PC-9 (cell line): ENCODE measurements at regions not wholly inside any gene's neighbourhood (a gene's known extent, or its start where the extent isn't known, plus 50 kb on each side); places are given as distances from the start of the nearest gene placed in this dataset.
"Not testable (repeated sequence)": the region's sequence is repeated elsewhere in the genome, so short reads cannot be mapped to it uniquely, and the experiment has no call there.

ENCODE experiments used
- BruUV-seq: library from RNA; stranded (reverse); fragments of 400-500 nt; replicated peaks from 2 replicates; lab custom pipeline; 2021; lab: Mats Ljungman, UMichigan
- CTCF ChIA-PET: fragments of 300-600 bp; sonication (Branson Sonifier 250); formaldehyde crosslinking; loops from one replicate; lab custom pipeline; 2022; ENCODE audit warnings: antibody characterized with exemption; lab: Charles Lee
- POLR2A ChIA-PET: fragments of 300-600 bp; sonication (Branson Sonifier 250); formaldehyde crosslinking; loops from one replicate; lab custom pipeline; 2022; ENCODE audit warnings: antibody characterized with exemption; ENCODE audit not compliant: unreplicated experiment; lab: Charles Lee
- DNase-seq, 2 experiments: peaks; one replicate each; pipeline versions ENCODE4 v3.0.0 to v3.0.0-alpha.2; 2015 to 2022; ENCODE audit warnings: mixed read lengths in 1 of 2
- H2AFZ ChIP-seq: fragments of 200-600 bp; sonication (generic); 2 replicates; pipeline ENCODE4 v1.8.1; 2017; ENCODE audit warnings: antibody characterized with exemption
- H3F3A ChIP-seq: fragments of 200-600 bp; sonication (generic); 2 replicates; pipeline ENCODE4 v1.8.1; 2017; ENCODE audit warnings: antibody characterized with exemption, mild to moderate bottlenecking, low read depth; ENCODE audit not compliant: insufficient read depth
- H3K27ac ChIP-seq: fragments of 200-600 bp; sonication (generic); 2 replicates; pipeline ENCODE4 v1.6.1; 2016; ENCODE audit warnings: mixed run types
- H3K27me3 ChIP-seq: fragments of 200-600 bp; sonication (generic); 2 replicates; pipeline ENCODE4 v1.6.1; 2016; ENCODE audit warnings: low read depth, mixed run types; ENCODE audit not compliant: insufficient read depth
- H3K36me3 ChIP-seq: fragments of 200-600 bp; sonication (generic); 2 replicates; pipeline ENCODE4 v1.6.1; 2016; ENCODE audit warnings: low read depth, mixed run types
- H3K4me1 ChIP-seq: fragments of 200-600 bp; sonication (generic); replicated peaks from 2 replicates; pipeline ENCODE4 v1.6.1; 2016; ENCODE audit warnings: mixed run types; ENCODE audit not compliant: insufficient read depth
- H3K4me2 ChIP-seq: fragments of 200-600 bp; sonication (generic); 2 replicates; pipeline ENCODE4 v1.6.1; 2017; ENCODE audit warnings: mixed run types
- H3K4me3 ChIP-seq: fragments of 200-600 bp; sonication (generic); 2 replicates; pipeline ENCODE4 v1.6.1; 2016; ENCODE audit warnings: mixed run types
- H3K79me2 ChIP-seq: fragments of 200-600 bp; sonication (generic); 2 replicates; pipeline ENCODE4 v1.6.1; 2017; ENCODE audit warnings: low read depth, mixed run types
- H3K9me2 ChIP-seq: fragments of 200-600 bp; sonication (generic); 2 replicates; pipeline ENCODE4 v1.8.1; 2017; ENCODE audit warnings: mild to moderate bottlenecking; ENCODE audit not compliant: insufficient read depth
- H3K9me3 ChIP-seq: fragments of 200-600 bp; sonication (generic); 2 replicates; pipeline ENCODE4 v1.8.1; 2016; ENCODE audit warnings: low read depth; ENCODE audit not compliant: insufficient read depth
- H4K20me1 ChIP-seq: fragments of 200-600 bp; sonication (generic); 2 replicates; pipeline ENCODE4 v1.8.1; 2017; ENCODE audit not compliant: insufficient read depth
- EZH2 ChIP-seq: fragments of 200-600 bp; sonication (generic); IDR thresholded peaks from 2 replicates; pipeline ENCODE4 v1.8.0; 2017; ENCODE audit warnings: antibody characterized with exemption, low read depth
- intact Hi-C: fragments of 100-400 bp; cut with micrococcal nuclease; formaldehyde crosslinking; loops from one replicate; pipeline ENCODE4 v1.10.0; 2022; ENCODE audit not compliant: unreplicated experiment
- TF ChIP-seq, protein P1 (sequence below): fragments of 200-600 bp; sonication (generic); conservative IDR thresholded peaks from 2 replicates; pipeline ENCODE4 v1.6.1; 2017; ENCODE audit warnings: mixed run types, antibody characterized with exemption, mild to moderate bottlenecking, moderate library complexity

DNA sequence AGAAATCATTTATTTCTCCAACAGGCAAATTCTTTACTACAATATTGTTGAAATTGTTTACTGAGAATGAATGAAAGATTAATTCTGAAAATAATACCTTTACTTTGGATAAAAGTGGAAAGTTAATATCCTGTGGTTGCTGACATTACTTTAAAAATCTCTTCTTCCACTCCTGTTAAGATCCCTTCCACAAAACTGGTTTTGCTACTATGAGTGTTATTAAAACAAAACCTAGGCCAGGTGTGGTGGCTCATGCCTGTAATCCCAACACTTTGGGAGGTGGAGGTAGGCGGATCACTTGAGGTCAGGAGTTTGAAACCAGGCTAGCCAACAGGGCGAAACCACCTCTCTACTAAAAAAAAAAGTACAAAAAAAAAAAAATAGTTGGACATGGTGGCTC is 123.9 kb upstream of the CCDC150 start:
- no peak overlapping the region for H3K27ac ChIP-seq
- intact Hi-C loops, result no loop called here
- H3K27me3 ChIP-seq, result no peaks in the 10 kb centered on the region
- no peak overlapping the region for H3K4me3 ChIP-seq
- no peak overlapping the region for H3K4me2 ChIP-seq
- TF ChIP-seq, protein P1, sequence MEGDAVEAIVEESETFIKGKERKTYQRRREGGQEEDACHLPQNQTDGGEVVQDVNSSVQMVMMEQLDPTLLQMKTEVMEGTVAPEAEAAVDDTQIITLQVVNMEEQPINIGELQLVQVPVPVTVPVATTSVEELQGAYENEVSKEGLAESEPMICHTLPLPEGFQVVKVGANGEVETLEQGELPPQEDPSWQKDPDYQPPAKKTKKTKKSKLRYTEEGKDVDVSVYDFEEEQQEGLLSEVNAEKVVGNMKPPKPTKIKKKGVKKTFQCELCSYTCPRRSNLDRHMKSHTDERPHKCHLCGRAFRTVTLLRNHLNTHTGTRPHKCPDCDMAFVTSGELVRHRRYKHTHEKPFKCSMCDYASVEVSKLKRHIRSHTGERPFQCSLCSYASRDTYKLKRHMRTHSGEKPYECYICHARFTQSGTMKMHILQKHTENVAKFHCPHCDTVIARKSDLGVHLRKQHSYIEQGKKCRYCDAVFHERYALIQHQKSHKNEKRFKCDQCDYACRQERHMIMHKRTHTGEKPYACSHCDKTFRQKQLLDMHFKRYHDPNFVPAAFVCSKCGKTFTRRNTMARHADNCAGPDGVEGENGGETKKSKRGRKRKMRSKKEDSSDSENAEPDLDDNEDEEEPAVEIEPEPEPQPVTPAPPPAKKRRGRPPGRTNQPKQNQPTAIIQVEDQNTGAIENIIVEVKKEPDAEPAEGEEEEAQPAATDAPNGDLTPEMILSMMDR, result no peak
- no peak for TF ChIP-seq EZH2
- no TSS peak for BruUV-seq
- no peaks in the 10 kb centered on the region for H3K9me3 ChIP-seq
- no peaks in the 10 kb centered on the region for H3K36me3 ChIP-seq
- no peak for DNase-seq
- H3K79me2 ChIP-seq, result no peaks in the 10 kb centered on the region
- ChIA-PET CTCF (no interaction called here), POLR2A (interaction anchor here (0.7 kb wide), 1 partner anchor 85 kb away, joined by 5 read pairs; no protein-coding TSS in a partner anchor)
- H3K9me2 ChIP-seq, result no peaks in the 10 kb centered on the region
- no peaks in the 10 kb centered on the region for H4K20me1 ChIP-seq
- no peaks in the 10 kb centered on the region for H3F3A ChIP-seq
- H2AFZ ChIP-seq, result no peak overlapping the region
- no peaks in the 10 kb centered on the region for H3K4me1 ChIP-seq

DNA sequence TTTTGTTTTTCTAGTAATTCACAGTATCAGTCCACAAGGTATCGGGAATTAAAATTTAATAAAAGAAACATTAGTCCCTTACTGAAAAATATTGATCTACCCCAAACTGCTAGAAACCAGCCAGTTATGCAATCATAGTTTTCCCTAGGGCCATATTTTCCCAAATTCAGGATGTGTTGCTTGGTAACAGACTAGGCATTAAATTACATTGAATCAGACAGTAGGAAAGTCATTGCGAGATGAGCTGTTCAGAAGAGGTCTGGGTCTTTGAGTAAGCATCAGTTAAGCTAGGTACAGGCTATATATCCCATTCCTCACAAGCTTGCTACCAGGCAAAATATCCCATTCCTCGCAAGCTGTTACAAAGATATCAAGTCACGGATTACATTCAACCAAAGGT is 123.0 kb upstream of the CCDC150 start:
- intact Hi-C loops, result no loop called here
- Histone ChIP-seq H3K9me3 (no peaks in the 10 kb centered on the region), H3K79me2 (no peaks in the 10 kb centered on the region), H3K27me3 (no peaks in the 10 kb centered on the region), H3K9me2 (no peaks in the 10 kb centered on the region), H3K4me1 (no peaks in the 10 kb centered on the region), H4K20me1 (no peaks in the 10 kb centered on the region), H3K36me3 (no peaks in the 10 kb centered on the region), H3F3A (no peaks in the 10 kb centered on the region), H3K27ac (no peak overlapping the region), H2AFZ (no peak overlapping the region), H3K4me2 (no peak overlapping the region), H3K4me3 (no peak overlapping the region)
- no peak for DNase-seq
- no TSS peak for BruUV-seq
- TF ChIP-seq, protein P1, result no peak
- TF ChIP-seq EZH2, result no peak
- ChIA-PET CTCF (no interaction called here), POLR2A (interaction anchor here (0.7 kb wide), 1 partner anchor 84 kb away, joined by 5 read pairs; no protein-coding TSS in a partner anchor)

- Histone ChIP-seq H3K27ac (no peak overlapping the region), H3K9me3 (no peaks in the 10 kb centered on the region), H2AFZ (no peak overlapping the region), H3K4me1 (no peaks in the 10 kb centered on the region), H3F3A (no peaks in the 10 kb centered on the region), H4K20me1 (no peaks in the 10 kb centered on the region), H3K27me3 (no peaks in the 10 kb centered on the region), H3K9me2 (no peaks in the 10 kb centered on the region), H3K36me3 (no peaks in the 10 kb centered on the region), H3K79me2 (no peaks in the 10 kb centered on the region), H3K4me3 (no peak overlapping the region), H3K4me2 (no peak overlapping the region)
- DNase-seq, result no peak
- ChIA-PET POLR2A (no interaction called here), CTCF (no interaction called here)
- BruUV-seq, result no TSS peak
- TF ChIP-seq, protein P1, result no peak
- no peak for TF ChIP-seq EZH2
- intact Hi-C loops, result no loop called here
These were observed 118.9 kb upstream of the CCDC150 start for GRCh38 chr2:196520605-196521004.

GRCh38 chr2:196526981-196527725 is 112.4 kb upstream of the CCDC150 start:
- BruUV-seq, H4K20me1 ChIP-seq, intact Hi-C loops: not testable (repeated sequence)

More at GRCh38 chr2:196526981-196527725, 112.4 kb upstream of the CCDC150 start:
- H3K27me3 ChIP-seq, H3F3A ChIP-seq, H2AFZ ChIP-seq, H3K79me2 ChIP-seq, H3K9me3 ChIP-seq, H3K9me2 ChIP-seq, H3K36me3 ChIP-seq, CTCF ChIA-PET, H3K4me3 ChIP-seq, H3K4me1 ChIP-seq, POLR2A ChIA-PET, H3K4me2 ChIP-seq, H3K27ac ChIP-seq, DNase-seq: not testable (repeated sequence)
